GM12873 (cell line): ENCODE measurements at regions not wholly inside any gene's neighbourhood (a gene's known extent, or its start where the extent isn't known, plus 50 kb on each side); places are given as distances from the start of the nearest gene placed in this dataset.

Experiments used
- CTCF ChIP-seq: IDR thresholded peaks from 2 replicates; pipeline ENCODE4 v1.5.1; 2012; ENCODE audit warnings: low read depth, mild to moderate bottlenecking, moderate library complexity, low read length, control low read depth; ENCODE audit not compliant: insufficient read depth; ENCODE audit errors: missing control alignments

- TF ChIP-seq CTCF, result no peak
Measured at GRCh38 chr12:78293059-78293686, 462.5 kb downstream of the NAV3 start.

- no peak for TF ChIP-seq CTCF
Measured at GRCh38 chr12:78305808-78306207, 475.1 kb downstream of the NAV3 start.

GRCh38 chr12:78306236-78306635 lies 475.5 kb downstream of the NAV3 start:
- no peak for TF ChIP-seq CTCF

GRCh38 chr12:78308701-78309100 lies 478.0 kb downstream of the NAV3 start:
- no peak for TF ChIP-seq CTCF

GRCh38 chr12:78315028-78315427 lies 484.3 kb downstream of the NAV3 start:
- no peak for TF ChIP-seq CTCF

GRCh38 chr12:78316136-78316535 lies 485.4 kb downstream of the NAV3 start:
- no peak for TF ChIP-seq CTCF

GRCh38 chr12:78316631-78317468 lies 486.2 kb downstream of the NAV3 start:
- TF ChIP-seq CTCF, result no peak
